ENCODE measurements at regions not wholly inside any gene's neighbourhood (a gene's known extent, or its start where the extent isn't known, plus 50 kb on each side); places are given as distances from the start of the nearest gene placed in this dataset.
A peak's percentile ranks its signal among the peaks of the same experiment; 100 is the strongest.

DNA sequence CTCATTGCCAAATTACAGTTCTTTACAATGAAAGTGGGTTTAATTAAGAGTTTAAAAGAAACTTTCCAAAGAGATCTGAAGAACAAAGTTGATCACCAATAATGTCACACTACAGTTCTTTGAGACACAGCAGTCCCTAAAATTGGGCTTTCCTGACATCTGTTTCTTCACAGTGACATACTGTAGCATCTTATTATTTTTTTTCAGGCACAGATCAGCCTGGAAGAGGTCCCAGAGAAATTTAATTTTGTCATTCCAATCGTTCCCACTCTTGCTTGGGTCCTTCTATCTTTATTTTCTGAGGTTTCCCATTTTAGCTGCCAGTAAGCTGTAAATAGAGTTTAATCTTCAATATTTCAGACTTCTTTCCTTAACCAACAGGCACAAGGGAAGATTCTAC, 143.1 kb upstream of the FRMPD4 start:
- DNase-seq (ENCODE audit: low read depth): no peak
- TF ChIP-seq, protein P1, sequence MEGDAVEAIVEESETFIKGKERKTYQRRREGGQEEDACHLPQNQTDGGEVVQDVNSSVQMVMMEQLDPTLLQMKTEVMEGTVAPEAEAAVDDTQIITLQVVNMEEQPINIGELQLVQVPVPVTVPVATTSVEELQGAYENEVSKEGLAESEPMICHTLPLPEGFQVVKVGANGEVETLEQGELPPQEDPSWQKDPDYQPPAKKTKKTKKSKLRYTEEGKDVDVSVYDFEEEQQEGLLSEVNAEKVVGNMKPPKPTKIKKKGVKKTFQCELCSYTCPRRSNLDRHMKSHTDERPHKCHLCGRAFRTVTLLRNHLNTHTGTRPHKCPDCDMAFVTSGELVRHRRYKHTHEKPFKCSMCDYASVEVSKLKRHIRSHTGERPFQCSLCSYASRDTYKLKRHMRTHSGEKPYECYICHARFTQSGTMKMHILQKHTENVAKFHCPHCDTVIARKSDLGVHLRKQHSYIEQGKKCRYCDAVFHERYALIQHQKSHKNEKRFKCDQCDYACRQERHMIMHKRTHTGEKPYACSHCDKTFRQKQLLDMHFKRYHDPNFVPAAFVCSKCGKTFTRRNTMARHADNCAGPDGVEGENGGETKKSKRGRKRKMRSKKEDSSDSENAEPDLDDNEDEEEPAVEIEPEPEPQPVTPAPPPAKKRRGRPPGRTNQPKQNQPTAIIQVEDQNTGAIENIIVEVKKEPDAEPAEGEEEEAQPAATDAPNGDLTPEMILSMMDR (conservative IDR thresholded peaks at IDR 0.05; ENCODE audit: control insufficient read depth, insufficient read depth, low read depth, low read length): no peak
- no peak overlapping the region for H3K4me3 ChIP-seq (ENCODE audit: control insufficient read depth, low read depth, low read length)

DNA sequence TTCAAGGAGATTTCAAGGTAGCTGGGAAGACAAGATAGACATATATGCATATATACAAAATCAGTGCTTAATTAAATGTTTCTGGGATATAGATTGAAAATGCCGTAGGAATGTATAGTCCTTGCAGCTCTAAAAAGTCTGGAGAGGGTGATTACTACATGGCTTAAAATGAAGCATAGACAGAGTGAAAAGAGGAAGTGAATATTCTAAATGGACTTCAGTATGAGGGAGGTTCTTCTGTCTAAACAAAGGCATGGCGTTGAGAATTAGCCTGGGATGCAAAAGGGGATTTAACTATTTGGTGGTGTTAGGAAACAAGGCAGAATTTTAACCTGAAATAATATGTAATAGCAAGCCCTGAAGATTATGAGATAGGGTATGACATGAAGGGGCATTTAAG, 141.5 kb upstream of the FRMPD4 start:
- TF ChIP-seq, protein P1 (conservative IDR thresholded peaks at IDR 0.05; ENCODE audit: control insufficient read depth, insufficient read depth, low read depth, low read length): no peak
- H3K4me3 ChIP-seq (ENCODE audit: control insufficient read depth, low read depth, low read length): no peak overlapping the region
- DNase-seq (ENCODE audit: low read depth): no peak

DNA sequence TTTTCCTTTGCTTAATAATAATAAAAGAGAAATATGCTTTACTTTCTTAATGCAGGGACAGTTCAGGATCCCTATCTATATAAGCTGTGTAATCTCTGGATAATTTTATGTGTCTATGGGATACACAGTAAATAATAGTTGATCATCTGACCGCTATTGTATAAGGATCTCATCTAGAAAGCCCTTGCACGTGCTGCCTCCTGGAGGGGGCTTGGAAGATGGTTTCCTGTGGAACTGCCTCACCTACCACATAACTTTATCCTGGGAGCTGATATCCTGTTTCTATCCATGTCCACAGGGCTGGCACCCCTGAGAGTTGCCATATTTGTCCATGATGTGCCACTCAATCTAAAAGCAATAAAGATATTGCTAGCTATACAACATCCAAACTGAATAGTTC, 139.3 kb upstream of the FRMPD4 start:
- H3K4me3 ChIP-seq (ENCODE audit: control insufficient read depth, low read depth, low read length): no peak overlapping the region
- no peak for DNase-seq (ENCODE audit: low read depth)

DNA sequence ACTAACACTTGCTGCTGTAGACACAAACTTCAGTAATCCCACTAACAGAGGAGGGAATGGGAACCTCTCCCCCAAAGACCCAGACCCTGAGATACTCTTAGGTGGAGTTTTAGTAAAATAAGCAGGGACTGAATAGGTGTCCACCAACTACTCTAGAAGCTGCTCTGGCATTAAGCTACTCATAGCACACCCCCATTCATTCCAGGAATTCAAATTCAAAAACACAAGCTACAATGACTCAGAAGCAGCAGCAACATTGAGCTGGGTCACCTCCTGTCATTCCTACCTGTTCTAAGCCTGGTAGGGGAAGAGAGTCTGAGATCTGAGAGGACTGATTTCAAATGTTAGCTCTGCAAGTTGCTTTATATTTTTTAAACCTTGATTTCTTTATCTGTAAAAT, 135.4 kb upstream of the FRMPD4 start:
- TF ChIP-seq, protein P1 (conservative IDR thresholded peaks at IDR 0.05; ENCODE audit: control insufficient read depth, insufficient read depth, low read depth, low read length): no peak
- no peak for DNase-seq (ENCODE audit: low read depth)
- H3K4me3 ChIP-seq (ENCODE audit: control insufficient read depth, low read depth, low read length): no peak overlapping the region

More for the DNA sequence above, 139.3 kb upstream of the FRMPD4 start:
- TF ChIP-seq, protein P1 (conservative IDR thresholded peaks at IDR 0.05; ENCODE audit: control insufficient read depth, insufficient read depth, low read depth, low read length): no peak

DNA sequence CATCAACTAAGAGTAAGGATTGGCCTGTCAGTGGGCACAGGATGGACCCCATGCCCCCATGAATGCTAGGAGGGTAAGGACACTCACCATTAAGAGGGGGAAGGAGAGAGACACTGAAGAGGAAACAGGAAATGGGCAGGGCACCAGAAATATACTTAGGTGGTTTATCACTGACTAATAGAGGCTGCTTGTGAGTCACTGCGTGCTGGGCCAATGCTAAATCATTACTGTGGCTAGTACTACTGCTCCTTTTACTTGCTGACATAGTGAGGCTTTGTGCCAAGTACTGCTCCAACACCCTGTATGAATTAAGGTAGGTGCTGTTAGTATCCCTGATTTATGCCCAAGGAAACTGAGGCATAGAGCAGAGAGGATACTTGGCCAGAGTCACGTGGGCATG, 130.4 kb upstream of the FRMPD4 start:
- TF ChIP-seq, protein P1 (conservative IDR thresholded peaks at IDR 0.05; ENCODE audit: control insufficient read depth, insufficient read depth, low read depth, low read length): no peak
- peak; percentile 90 for DNase-seq (ENCODE audit: low read depth)
- H3K4me3 ChIP-seq (ENCODE audit: control insufficient read depth, low read depth, low read length): no peak overlapping the region

DNA sequence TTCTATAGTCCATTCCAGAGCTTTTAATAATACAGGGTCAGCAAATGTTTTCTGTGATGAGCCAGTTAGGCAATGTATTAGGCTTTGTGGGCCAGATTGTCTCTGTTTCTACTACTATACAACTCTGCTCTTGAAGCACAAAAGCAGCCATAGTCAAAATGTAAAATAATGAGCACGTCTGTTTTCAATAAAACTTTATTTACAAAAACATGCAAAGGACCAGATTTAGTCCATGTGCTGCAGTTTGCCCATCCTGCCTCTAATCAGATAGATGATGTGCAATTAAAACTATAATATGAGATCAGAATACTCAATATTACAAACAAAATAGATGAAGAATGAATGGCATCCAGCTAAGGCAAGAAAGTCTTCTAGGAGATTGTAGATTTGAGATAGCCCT, 127.8 kb upstream of the FRMPD4 start:
- TF ChIP-seq, protein P1 (conservative IDR thresholded peaks at IDR 0.05; ENCODE audit: control insufficient read depth, insufficient read depth, low read depth, low read length): no peak
- DNase-seq (ENCODE audit: low read depth): no peak
- no peak overlapping the region for H3K4me3 ChIP-seq (ENCODE audit: control insufficient read depth, low read depth, low read length)

DNA sequence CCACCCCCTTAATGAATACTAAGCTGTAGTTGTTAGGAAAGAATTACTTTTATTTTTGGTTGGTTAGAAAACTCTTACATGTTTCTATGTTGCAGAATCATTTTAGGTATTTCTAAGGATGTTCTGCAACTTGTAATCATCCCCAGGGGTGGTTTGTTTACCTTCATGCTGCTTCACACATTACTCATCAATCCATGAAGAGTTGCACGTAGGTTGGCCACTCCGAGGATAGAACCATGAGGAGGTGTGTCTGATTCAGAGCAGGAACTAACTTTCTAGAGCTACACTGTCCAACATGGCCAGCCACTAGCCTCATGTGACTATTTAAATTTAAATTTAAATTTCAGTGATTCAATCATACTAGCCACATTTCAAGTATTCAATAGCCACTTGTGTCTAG, 127.2 kb upstream of the FRMPD4 start:
- TF ChIP-seq, protein P1 (conservative IDR thresholded peaks at IDR 0.05; ENCODE audit: control insufficient read depth, insufficient read depth, low read depth, low read length): no peak
- DNase-seq (ENCODE audit: low read depth): peak; percentile 68
- no peak overlapping the region for H3K4me3 ChIP-seq (ENCODE audit: control insufficient read depth, low read depth, low read length)
